ENCODE measurements at regions not wholly inside any gene's neighbourhood (a gene's known extent, or its start where the extent isn't known, plus 50 kb on each side); places are given as distances from the start of the nearest gene placed in this dataset.
"Not testable (repeated sequence)": the region's sequence is repeated elsewhere in the genome, so short reads cannot be mapped to it uniquely, and the experiment has no call there.

GRCh38 chr17:71102777-71103176 lies 933.4 kb downstream of the KCNJ2 start:
- dilution Hi-C loops (cut with MboI; ENCODE audit: extremely low pct_ligation_motif_present, low sequenced_read_pairs), result no loop called here
- FAIRE-seq (no peak), DNase-seq (ENCODE audit: low read depth, low spot score) (no peak)
- H3K27me3 ChIP-seq (ENCODE audit: control insufficient read depth, extremely low read depth, insufficient read depth, low read length), result no peaks in the 10 kb centered on the region
- no peak overlapping the region for H2AFZ ChIP-seq (ENCODE audit: control insufficient read depth, low read length)
- no peak overlapping the region for H3K9ac ChIP-seq (ENCODE audit: control insufficient read depth, extremely low read depth, insufficient read depth, low read length)
- H3K4me2 ChIP-seq (ENCODE audit: control insufficient read depth, extremely low read depth, insufficient read depth, low read depth, low read length), result no peak overlapping the region
- H3K4me1 ChIP-seq (ENCODE audit: control insufficient read depth, extremely low read depth, insufficient read depth, low read length), result no peaks in the 10 kb centered on the region
- no peak overlapping the region for H3K4me3 ChIP-seq (ENCODE audit: control insufficient read depth in 2 of 3, extremely low read depth in 1 of 3, insufficient read depth in 2 of 3, low read depth in 1 of 3, low read length in 3 of 3)
- no peaks in the 10 kb centered on the region for H3K9me1 ChIP-seq (ENCODE audit: control insufficient read depth, extremely low read depth, insufficient read depth, low read length)
- H3K27ac ChIP-seq (ENCODE audit: control insufficient read depth, insufficient read depth, low read length), result no peak overlapping the region
- TF ChIP-seq CTCF (optimal IDR thresholded peaks at IDR 0.05 in 1 of 3, IDR thresholded peaks at IDR 0.05 in 1 of 3, conservative IDR thresholded peaks at IDR 0.05 in 1 of 3; ENCODE audit: extremely low read depth in 1 of 3, insufficient read depth in 2 of 3, low read length in 3 of 3) (no peak), EZH2 (IDR thresholded peaks at IDR 0.05; ENCODE audit: low read length) (no peak)
- no peaks in the 10 kb centered on the region for H4K20me1 ChIP-seq (ENCODE audit: control insufficient read depth, extremely low read depth, insufficient read depth, low read length)
- no peaks in the 10 kb centered on the region for H3K36me3 ChIP-seq (ENCODE audit: control insufficient read depth in 2 of 2, extremely low read depth in 1 of 2, insufficient read depth in 2 of 2, low read length in 2 of 2)
- H3K9me3 ChIP-seq (ENCODE audit: control insufficient read depth, low read depth, low read length), result no peaks in the 10 kb centered on the region
- H3K79me2 ChIP-seq (ENCODE audit: control insufficient read depth, insufficient read depth, low read length), result no peaks in the 10 kb centered on the region

GRCh38 chr17:71104225-71104624 lies 934.9 kb downstream of the KCNJ2 start:
- H3K27me3 ChIP-seq (ENCODE audit: control insufficient read depth, extremely low read depth, insufficient read depth, low read length), result no peaks in the 10 kb centered on the region
- H3K9me3 ChIP-seq (ENCODE audit: control insufficient read depth, low read depth, low read length), result no peaks in the 10 kb centered on the region
- no peaks in the 10 kb centered on the region for H3K9me1 ChIP-seq (ENCODE audit: control insufficient read depth, extremely low read depth, insufficient read depth, low read length)
- H3K4me2 ChIP-seq (ENCODE audit: control insufficient read depth, extremely low read depth, insufficient read depth, low read depth, low read length), result no peak overlapping the region
- no peak for DNase-seq (ENCODE audit: low read depth, low spot score)
- H4K20me1 ChIP-seq (ENCODE audit: control insufficient read depth, extremely low read depth, insufficient read depth, low read length), result no peaks in the 10 kb centered on the region
- H3K79me2 ChIP-seq (ENCODE audit: control insufficient read depth, insufficient read depth, low read length), result no peaks in the 10 kb centered on the region
- H3K9ac ChIP-seq (ENCODE audit: control insufficient read depth, extremely low read depth, insufficient read depth, low read length), result no peak overlapping the region
- no peak for TF ChIP-seq EZH2 (IDR thresholded peaks at IDR 0.05; ENCODE audit: low read length)
- no peak for TF ChIP-seq CTCF (optimal IDR thresholded peaks at IDR 0.05 in 1 of 3, IDR thresholded peaks at IDR 0.05 in 1 of 3, conservative IDR thresholded peaks at IDR 0.05 in 1 of 3; ENCODE audit: extremely low read depth in 1 of 3, insufficient read depth in 2 of 3, low read length in 3 of 3)
- no peak overlapping the region for H3K4me3 ChIP-seq (ENCODE audit: control insufficient read depth in 2 of 3, extremely low read depth in 1 of 3, insufficient read depth in 2 of 3, low read depth in 1 of 3, low read length in 3 of 3)
- no peak for FAIRE-seq
- H3K36me3 ChIP-seq (ENCODE audit: control insufficient read depth in 2 of 2, extremely low read depth in 1 of 2, insufficient read depth in 2 of 2, low read length in 2 of 2), result no peaks in the 10 kb centered on the region
- no peak overlapping the region for H2AFZ ChIP-seq (ENCODE audit: control insufficient read depth, low read length)
- dilution Hi-C loops (cut with MboI; ENCODE audit: extremely low pct_ligation_motif_present, low sequenced_read_pairs), result no loop called here
- H3K4me1 ChIP-seq (ENCODE audit: control insufficient read depth, extremely low read depth, insufficient read depth, low read length), result no peaks in the 10 kb centered on the region
- no peak overlapping the region for H3K27ac ChIP-seq (ENCODE audit: control insufficient read depth, insufficient read depth, low read length)

GRCh38 chr17:71106056-71106455 lies 936.7 kb downstream of the KCNJ2 start:
- dilution Hi-C loops (cut with MboI; ENCODE audit: extremely low pct_ligation_motif_present, low sequenced_read_pairs); H3K79me2 ChIP-seq (ENCODE audit: control insufficient read depth, insufficient read depth, low read length); H3K4me2 ChIP-seq (ENCODE audit: control insufficient read depth, extremely low read depth, insufficient read depth, low read depth, low read length); H3K4me1 ChIP-seq (ENCODE audit: control insufficient read depth, extremely low read depth, insufficient read depth, low read length); H3K36me3 ChIP-seq (ENCODE audit: control insufficient read depth in 2 of 2, extremely low read depth in 1 of 2, insufficient read depth in 2 of 2, low read length in 2 of 2); H3K9me3 ChIP-seq (ENCODE audit: control insufficient read depth, low read depth, low read length); FAIRE-seq; H3K27ac ChIP-seq (ENCODE audit: control insufficient read depth, insufficient read depth, low read length); H4K20me1 ChIP-seq (ENCODE audit: control insufficient read depth, extremely low read depth, insufficient read depth, low read length); DNase-seq (ENCODE audit: low read depth, low spot score); H3K9me1 ChIP-seq (ENCODE audit: control insufficient read depth, extremely low read depth, insufficient read depth, low read length); H3K27me3 ChIP-seq (ENCODE audit: control insufficient read depth, extremely low read depth, insufficient read depth, low read length); H2AFZ ChIP-seq (ENCODE audit: control insufficient read depth, low read length); H3K9ac ChIP-seq (ENCODE audit: control insufficient read depth, extremely low read depth, insufficient read depth, low read length); H3K4me3 ChIP-seq (ENCODE audit: control insufficient read depth in 2 of 3, extremely low read depth in 1 of 3, insufficient read depth in 2 of 3, low read depth in 1 of 3, low read length in 3 of 3): not testable (repeated sequence)

All from keratinocyte (primary cell).